ENCODE measurements at regions not wholly inside any gene's neighbourhood (a gene's known extent, or its start where the extent isn't known, plus 50 kb on each side); places are given as distances from the start of the nearest gene placed in this dataset.

DNA sequence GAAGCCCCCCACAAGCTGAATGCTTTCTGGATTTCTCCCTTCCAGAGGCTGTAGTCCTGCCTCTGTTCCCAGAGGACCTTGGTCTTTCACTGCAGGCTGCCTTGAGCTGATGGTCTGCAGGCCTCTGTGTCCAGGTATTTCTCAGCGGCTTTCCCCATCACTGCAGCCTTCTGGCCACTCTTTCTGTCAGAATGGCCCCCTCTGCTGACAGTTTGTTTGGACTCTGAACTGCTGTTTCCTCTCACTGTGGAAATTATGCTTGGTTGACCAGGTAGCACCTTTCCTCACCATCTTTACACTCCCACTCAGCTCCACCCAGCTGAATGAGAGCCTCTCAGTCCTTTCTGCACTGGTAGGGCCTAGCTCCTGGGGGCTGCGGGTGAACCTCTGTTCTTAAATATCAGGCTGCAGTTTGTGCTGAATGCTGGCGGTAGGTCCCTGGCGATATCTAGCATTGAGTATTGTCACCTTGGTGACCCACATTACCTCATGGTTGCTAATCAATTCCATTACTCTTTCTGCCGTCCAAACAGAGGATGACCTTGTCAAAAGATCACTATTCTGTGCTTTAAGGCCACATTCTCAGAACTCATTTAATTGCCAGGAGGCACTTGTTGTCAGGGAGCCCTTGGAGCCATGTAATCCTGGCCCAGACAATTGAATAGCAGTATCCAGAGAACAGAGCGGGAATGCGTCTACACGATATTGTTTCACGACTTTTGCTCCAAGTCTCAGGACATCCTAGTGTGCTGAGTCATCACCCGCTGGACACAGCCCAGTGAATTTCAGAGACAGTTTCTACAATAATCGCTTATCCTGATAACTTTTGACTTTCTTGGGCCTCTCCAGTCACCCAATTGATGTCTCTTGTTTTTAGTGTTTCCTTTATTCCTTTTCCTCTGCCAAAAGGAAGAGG lies 230.2 kb downstream of the TENT4A start:
- TF ChIP-seq, protein P1, sequence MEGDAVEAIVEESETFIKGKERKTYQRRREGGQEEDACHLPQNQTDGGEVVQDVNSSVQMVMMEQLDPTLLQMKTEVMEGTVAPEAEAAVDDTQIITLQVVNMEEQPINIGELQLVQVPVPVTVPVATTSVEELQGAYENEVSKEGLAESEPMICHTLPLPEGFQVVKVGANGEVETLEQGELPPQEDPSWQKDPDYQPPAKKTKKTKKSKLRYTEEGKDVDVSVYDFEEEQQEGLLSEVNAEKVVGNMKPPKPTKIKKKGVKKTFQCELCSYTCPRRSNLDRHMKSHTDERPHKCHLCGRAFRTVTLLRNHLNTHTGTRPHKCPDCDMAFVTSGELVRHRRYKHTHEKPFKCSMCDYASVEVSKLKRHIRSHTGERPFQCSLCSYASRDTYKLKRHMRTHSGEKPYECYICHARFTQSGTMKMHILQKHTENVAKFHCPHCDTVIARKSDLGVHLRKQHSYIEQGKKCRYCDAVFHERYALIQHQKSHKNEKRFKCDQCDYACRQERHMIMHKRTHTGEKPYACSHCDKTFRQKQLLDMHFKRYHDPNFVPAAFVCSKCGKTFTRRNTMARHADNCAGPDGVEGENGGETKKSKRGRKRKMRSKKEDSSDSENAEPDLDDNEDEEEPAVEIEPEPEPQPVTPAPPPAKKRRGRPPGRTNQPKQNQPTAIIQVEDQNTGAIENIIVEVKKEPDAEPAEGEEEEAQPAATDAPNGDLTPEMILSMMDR (IDR thresholded peaks at IDR 0.05; ENCODE audit: low read depth, low read length, poor library complexity, severe bottlenecking): no peak
- TF ChIP-seq EZH2phosphoT487 (IDR thresholded peaks at IDR 0.05; ENCODE audit: borderline replicate concordance, low read length): no peak
